ENCODE measurements at regions not wholly inside any gene's neighbourhood (a gene's known extent, or its start where the extent isn't known, plus 50 kb on each side); places are given as distances from the start of the nearest gene placed in this dataset.

GRCh38 chr4:32929796-32930699 lies 2209.9 kb downstream of the PCDH7 start:
- no peaks in the 10 kb centered on the region for H3K4me1 Mint-ChIP-seq (ENCODE audit: low read depth, unreplicated experiment)
- CTCF ChIA-PET, result interaction anchor here (0.6 kb wide), 1 partner anchor 536 kb away, joined by 3 read pairs; no protein-coding TSS in a partner anchor
- no peaks in the 10 kb centered on the region for H3K36me3 Mint-ChIP-seq (ENCODE audit: insufficient read depth, unreplicated experiment)
- intact Hi-C loops (cut with micrococcal nuclease; ENCODE audit: unreplicated experiment), result no loop called here
- no peak for TF ChIP-seq CTCF (IDR thresholded peaks at IDR 0.05; ENCODE audit: insufficient read depth in 1 of 2, low read depth in 1 of 2, low read length in 1 of 2, severe bottlenecking in 1 of 2, unreplicated experiment in 1 of 2)
- Histone ChIP-seq H3K36me3 (ENCODE audit: control insufficient read depth, insufficient read depth, low read length) (no peaks in the 10 kb centered on the region), H3K4me1 (no peaks in the 10 kb centered on the region), H3K4me3 (ENCODE audit: low read depth, low read length) (no peak overlapping the region), H3K27me3 (replicated peaks; ENCODE audit: control insufficient read depth, insufficient read depth, low read length) (no peaks in the 10 kb centered on the region), H3K9me3 (no peaks in the 10 kb centered on the region)
- no peak overlapping the region for H3K4me3 Mint-ChIP-seq (ENCODE audit: unreplicated experiment)
- no peak for DNase-seq
- POLR2A ChIA-PET, result no interaction called here
- no peaks in the 10 kb centered on the region for H3K27me3 Mint-ChIP-seq (ENCODE audit: insufficient read depth, unreplicated experiment)
- BruUV-seq (replicated peaks), result no TSS peak
- no peaks in the 10 kb centered on the region for H3K9me3 Mint-ChIP-seq (ENCODE audit: unreplicated experiment)
- H3K27ac Mint-ChIP-seq (ENCODE audit: unreplicated experiment), result no peak overlapping the region

GRCh38 chr4:32930700-32931099 lies 2210.5 kb downstream of the PCDH7 start:
- no peaks in the 10 kb centered on the region for H3K27me3 ChIP-seq (replicated peaks; ENCODE audit: control insufficient read depth, insufficient read depth, low read length)
- no peaks in the 10 kb centered on the region for H3K9me3 Mint-ChIP-seq (ENCODE audit: unreplicated experiment)
- no peak overlapping the region for H3K4me3 ChIP-seq (ENCODE audit: low read depth, low read length)
- H3K4me1 ChIP-seq, result no peaks in the 10 kb centered on the region
- H3K4me3 Mint-ChIP-seq (ENCODE audit: unreplicated experiment), result no peak overlapping the region
- no peaks in the 10 kb centered on the region for H3K4me1 Mint-ChIP-seq (ENCODE audit: low read depth, unreplicated experiment)
- no peak for TF ChIP-seq CTCF (IDR thresholded peaks at IDR 0.05; ENCODE audit: insufficient read depth in 1 of 2, low read depth in 1 of 2, low read length in 1 of 2, severe bottlenecking in 1 of 2, unreplicated experiment in 1 of 2)
- H3K27ac Mint-ChIP-seq (ENCODE audit: unreplicated experiment), result no peak overlapping the region
- no peaks in the 10 kb centered on the region for H3K9me3 ChIP-seq
- no peak for DNase-seq
- no peaks in the 10 kb centered on the region for H3K36me3 Mint-ChIP-seq (ENCODE audit: insufficient read depth, unreplicated experiment)
- CTCF ChIA-PET, result interaction anchor here (0.6 kb wide), 1 partner anchor 537 kb away, joined by 3 read pairs; no protein-coding TSS in a partner anchor
- intact Hi-C loops (cut with micrococcal nuclease; ENCODE audit: unreplicated experiment), result no loop called here
- H3K36me3 ChIP-seq (ENCODE audit: control insufficient read depth, insufficient read depth, low read length), result no peaks in the 10 kb centered on the region
- POLR2A ChIA-PET, result no interaction called here
- no peaks in the 10 kb centered on the region for H3K27me3 Mint-ChIP-seq (ENCODE audit: insufficient read depth, unreplicated experiment)
- BruUV-seq (replicated peaks), result no TSS peak

- no peak for DNase-seq
- Histone ChIP-seq H3K4me3 (ENCODE audit: low read depth, low read length) (no peak overlapping the region), H3K4me1 (no peaks in the 10 kb centered on the region), H3K9me3 (no peaks in the 10 kb centered on the region), H3K36me3 (ENCODE audit: control insufficient read depth, insufficient read depth, low read length) (no peaks in the 10 kb centered on the region), H3K27me3 (replicated peaks; ENCODE audit: control insufficient read depth, insufficient read depth, low read length) (no peaks in the 10 kb centered on the region)
- intact Hi-C loops (cut with micrococcal nuclease; ENCODE audit: unreplicated experiment), result no loop called here
- H3K36me3 Mint-ChIP-seq (ENCODE audit: insufficient read depth, unreplicated experiment), result no peaks in the 10 kb centered on the region
- no peak overlapping the region for H3K27ac Mint-ChIP-seq (ENCODE audit: unreplicated experiment)
- ChIA-PET POLR2A (no interaction called here), CTCF (no interaction called here)
- no peaks in the 10 kb centered on the region for H3K9me3 Mint-ChIP-seq (ENCODE audit: unreplicated experiment)
- H3K27me3 Mint-ChIP-seq (ENCODE audit: insufficient read depth, unreplicated experiment), result no peaks in the 10 kb centered on the region
- TF ChIP-seq CTCF (IDR thresholded peaks at IDR 0.05; ENCODE audit: insufficient read depth in 1 of 2, low read depth in 1 of 2, low read length in 1 of 2, severe bottlenecking in 1 of 2, unreplicated experiment in 1 of 2), result no peak
- BruUV-seq (replicated peaks), result no TSS peak
- no peak overlapping the region for H3K4me3 Mint-ChIP-seq (ENCODE audit: unreplicated experiment)
- H3K4me1 Mint-ChIP-seq (ENCODE audit: low read depth, unreplicated experiment), result no peaks in the 10 kb centered on the region
Measured at GRCh38 chr4:32931475-32931874, 2211.3 kb downstream of the PCDH7 start.

Measured in Caco-2 (cell line).